HL-60 (cell line): ENCODE measurements at regions not wholly inside any gene's neighbourhood (a gene's known extent, or its start where the extent isn't known, plus 50 kb on each side); places are given as distances from the start of the nearest gene placed in this dataset.
"Not testable (repeated sequence)": the region's sequence is repeated elsewhere in the genome, so short reads cannot be mapped to it uniquely, and the experiment has no call there.

Experiments used
- CTCF ChIP-seq: IDR thresholded peaks from one replicate; pipeline ENCODE4 v1.5.1; 2011; ENCODE audit warnings: low read length, control low read depth, inconsistent platforms; ENCODE audit not compliant: insufficient read depth
- POLR2AphosphoS5 ChIP-seq: IDR thresholded peaks from 2 replicates; pipeline ENCODE4 v1.6.1; 2012; ENCODE audit warnings: low read depth

- TF ChIP-seq CTCF, POLR2AphosphoS5: not testable (repeated sequence)
Observed at GRCh38 chr10:36458437-36458836, 667.0 kb upstream of the ANKRD30A start.
